Osteoblast (primary cell): ENCODE measurements at regions not wholly inside any gene's neighbourhood (a gene's known extent, or its start where the extent isn't known, plus 50 kb on each side); places are given as distances from the start of the nearest gene placed in this dataset.

Experiments used
- DNase-seq: peaks from one replicate; pipeline ENCODE4 v3.0.0; 2011; ENCODE audit warnings: low spot score, mixed read lengths; ENCODE audit not compliant: insufficient read length; ENCODE audit errors: missing footprints
- H2AFZ ChIP-seq: 2 replicates; pipeline ENCODE4 v1.6.0; 2011; ENCODE audit warnings: mild to moderate bottlenecking, low read length
- H3K27ac ChIP-seq: 2 replicates; pipeline ENCODE4 v1.5.1; 2011; ENCODE audit warnings: mild to moderate bottlenecking, low read depth, low read length, moderate library complexity
- H3K27me3 ChIP-seq: 2 replicates; pipeline ENCODE4 v1.6.0; 2012; ENCODE audit warnings: mild to moderate bottlenecking, control low read depth, inconsistent platforms, low read length, moderate library complexity; ENCODE audit not compliant: insufficient read depth
- H3K36me3 ChIP-seq: 2 replicates; pipeline ENCODE4 v1.5.1; 2011; ENCODE audit warnings: mild to moderate bottlenecking, low read length, control low read depth, moderate library complexity; ENCODE audit not compliant: insufficient read depth
- H3K4me1 ChIP-seq: 2 replicates; pipeline ENCODE4 v1.5.1; 2011; ENCODE audit warnings: mild to moderate bottlenecking, low read length, control low read depth, moderate library complexity; ENCODE audit not compliant: insufficient read depth
- H3K4me2 ChIP-seq: 2 replicates; pipeline ENCODE4 v1.6.0; 2011; ENCODE audit warnings: mild to moderate bottlenecking, low read length; ENCODE audit not compliant: insufficient read depth
- H3K4me3 ChIP-seq: fragments of 200-600 bp; sonication (generic); 3 replicates; pipeline ENCODE4 v1.5.1; 2012; ENCODE audit warnings: mild to moderate bottlenecking, low read length, inconsistent platforms; ENCODE audit not compliant: insufficient read depth
- H3K79me2 ChIP-seq: 2 replicates; pipeline ENCODE4 v1.6.0; 2012; ENCODE audit warnings: mild to moderate bottlenecking, low read length, control low read depth, inconsistent platforms; ENCODE audit not compliant: insufficient read depth
- H3K9me3 ChIP-seq: 2 replicates; pipeline ENCODE4 v1.5.1; 2011; ENCODE audit warnings: low read depth, low read length, control low read depth
- H4K20me1 ChIP-seq: 2 replicates; pipeline ENCODE4 v1.6.0; 2012; ENCODE audit warnings: mild to moderate bottlenecking, low read length, control low read depth; ENCODE audit not compliant: insufficient read depth
- TF ChIP-seq, protein P1 (sequence below): IDR thresholded peaks from 2 replicates; pipeline ENCODE4 v1.5.1; 2011; ENCODE audit warnings: mild to moderate bottlenecking, low read depth, low read length, moderate library complexity; ENCODE audit errors: extremely low read depth

GRCh38 chr18:5060543-5060942, 136.5 kb downstream of the AKAIN1 start:
- Histone ChIP-seq H3K27ac (no peak overlapping the region), H3K4me3 (no peak overlapping the region), H2AFZ (no peak overlapping the region), H3K4me2 (no peak overlapping the region), H3K9me3 (no peaks in the 10 kb centered on the region), H3K36me3 (no peaks in the 10 kb centered on the region), H3K79me2 (no peaks in the 10 kb centered on the region), H3K27me3 (no peaks in the 10 kb centered on the region), H3K4me1 (no peaks in the 10 kb centered on the region), H4K20me1 (no peaks in the 10 kb centered on the region)
- no peak for DNase-seq
- TF ChIP-seq, protein P1, sequence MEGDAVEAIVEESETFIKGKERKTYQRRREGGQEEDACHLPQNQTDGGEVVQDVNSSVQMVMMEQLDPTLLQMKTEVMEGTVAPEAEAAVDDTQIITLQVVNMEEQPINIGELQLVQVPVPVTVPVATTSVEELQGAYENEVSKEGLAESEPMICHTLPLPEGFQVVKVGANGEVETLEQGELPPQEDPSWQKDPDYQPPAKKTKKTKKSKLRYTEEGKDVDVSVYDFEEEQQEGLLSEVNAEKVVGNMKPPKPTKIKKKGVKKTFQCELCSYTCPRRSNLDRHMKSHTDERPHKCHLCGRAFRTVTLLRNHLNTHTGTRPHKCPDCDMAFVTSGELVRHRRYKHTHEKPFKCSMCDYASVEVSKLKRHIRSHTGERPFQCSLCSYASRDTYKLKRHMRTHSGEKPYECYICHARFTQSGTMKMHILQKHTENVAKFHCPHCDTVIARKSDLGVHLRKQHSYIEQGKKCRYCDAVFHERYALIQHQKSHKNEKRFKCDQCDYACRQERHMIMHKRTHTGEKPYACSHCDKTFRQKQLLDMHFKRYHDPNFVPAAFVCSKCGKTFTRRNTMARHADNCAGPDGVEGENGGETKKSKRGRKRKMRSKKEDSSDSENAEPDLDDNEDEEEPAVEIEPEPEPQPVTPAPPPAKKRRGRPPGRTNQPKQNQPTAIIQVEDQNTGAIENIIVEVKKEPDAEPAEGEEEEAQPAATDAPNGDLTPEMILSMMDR, result no peak

- no peaks in the 10 kb centered on the region for H4K20me1 ChIP-seq
- no peaks in the 10 kb centered on the region for H3K4me1 ChIP-seq
- TF ChIP-seq, protein P1, result no peak
- no peaks in the 10 kb centered on the region for H3K27me3 ChIP-seq
- no peak overlapping the region for H2AFZ ChIP-seq
- H3K4me3 ChIP-seq, result no peak overlapping the region
- no peaks in the 10 kb centered on the region for H3K9me3 ChIP-seq
- H3K36me3 ChIP-seq, result no peaks in the 10 kb centered on the region
- no peak overlapping the region for H3K27ac ChIP-seq
- DNase-seq, result no peak
- no peak overlapping the region for H3K4me2 ChIP-seq
- no peaks in the 10 kb centered on the region for H3K79me2 ChIP-seq
Measured at GRCh38 chr18:5059696-5060032, 137.4 kb downstream of the AKAIN1 start.

DNA sequence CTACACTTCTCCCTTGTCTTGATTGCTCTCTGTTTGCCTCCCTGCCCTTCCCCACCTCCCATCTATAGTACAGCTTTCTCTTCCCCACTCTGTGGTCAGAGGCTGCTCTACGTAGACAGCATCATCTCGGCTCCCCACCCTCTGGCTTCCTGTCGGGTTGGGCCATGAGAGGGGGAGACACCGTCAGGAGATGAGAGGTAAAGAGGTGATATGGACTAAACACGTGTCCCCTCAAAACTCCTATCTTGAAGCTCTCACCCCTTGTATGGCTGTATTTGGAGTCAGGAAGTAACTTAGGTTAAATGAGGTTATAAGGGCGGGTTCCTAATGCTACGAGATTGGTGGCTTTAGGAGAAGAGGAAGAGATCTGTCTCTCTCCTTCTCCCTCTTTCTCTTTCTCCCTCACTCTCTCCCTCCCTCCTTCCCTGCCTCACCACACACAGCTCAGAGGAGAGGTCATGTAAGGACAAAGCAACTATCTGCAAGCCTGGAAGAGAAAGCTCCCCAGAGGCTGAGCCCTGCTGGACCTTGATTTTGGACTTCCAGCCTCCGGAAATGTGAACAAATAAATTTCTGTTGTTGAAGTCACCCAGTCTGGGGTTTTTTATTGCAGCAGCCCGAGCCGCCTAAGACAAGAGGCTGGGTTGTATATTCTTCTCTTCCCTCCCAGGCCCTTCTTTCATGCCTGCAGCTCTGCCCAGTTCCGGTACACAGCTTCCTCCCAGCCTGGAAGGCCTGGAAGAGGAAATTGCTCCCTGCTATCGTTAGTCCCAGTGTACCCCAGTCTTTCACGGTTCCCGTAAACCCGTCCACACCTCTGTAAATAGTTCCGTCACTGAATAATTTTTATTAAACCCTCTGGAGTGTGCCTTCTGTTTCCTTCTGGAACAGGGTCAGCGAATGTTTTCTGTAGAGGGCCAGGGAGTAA, 138.0 kb downstream of the AKAIN1 start:
- no peaks in the 10 kb centered on the region for H4K20me1 ChIP-seq
- no peaks in the 10 kb centered on the region for H3K36me3 ChIP-seq
- H3K79me2 ChIP-seq, result no peaks in the 10 kb centered on the region
- DNase-seq, result no peak
- H3K4me1 ChIP-seq, result no peaks in the 10 kb centered on the region
- H3K4me2 ChIP-seq, result no peak overlapping the region
- H3K9me3 ChIP-seq, result no peaks in the 10 kb centered on the region
- H3K27ac ChIP-seq, result no peak overlapping the region
- H3K27me3 ChIP-seq, result no peaks in the 10 kb centered on the region
- TF ChIP-seq, protein P1, result no peak
- no peak overlapping the region for H3K4me3 ChIP-seq
- no peak overlapping the region for H2AFZ ChIP-seq
